ENCODE measurements at regions not wholly inside any gene's neighbourhood (a gene's known extent, or its start where the extent isn't known, plus 50 kb on each side); places are given as distances from the start of the nearest gene placed in this dataset.

DNA sequence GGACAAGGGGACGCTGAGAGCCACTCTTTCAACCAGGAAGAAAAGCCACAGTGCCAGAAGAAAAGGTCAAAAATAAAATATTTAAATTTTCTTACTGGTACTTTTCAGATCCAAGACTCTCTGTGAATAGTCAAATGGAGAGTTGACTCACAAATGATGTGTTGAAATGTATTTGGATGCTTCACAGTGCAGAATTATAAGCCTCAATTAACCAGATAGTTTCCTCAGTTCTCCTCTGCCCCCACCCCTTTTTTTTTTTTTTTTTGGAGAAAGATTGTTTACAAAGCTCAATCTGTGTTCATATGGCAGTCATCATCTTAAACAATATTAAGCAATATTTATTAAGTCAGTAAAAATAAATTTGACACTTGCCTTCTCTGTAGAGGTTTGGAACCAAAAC lies 470.8 kb downstream of the FGF9 start:
- TF ChIP-seq, protein P1, sequence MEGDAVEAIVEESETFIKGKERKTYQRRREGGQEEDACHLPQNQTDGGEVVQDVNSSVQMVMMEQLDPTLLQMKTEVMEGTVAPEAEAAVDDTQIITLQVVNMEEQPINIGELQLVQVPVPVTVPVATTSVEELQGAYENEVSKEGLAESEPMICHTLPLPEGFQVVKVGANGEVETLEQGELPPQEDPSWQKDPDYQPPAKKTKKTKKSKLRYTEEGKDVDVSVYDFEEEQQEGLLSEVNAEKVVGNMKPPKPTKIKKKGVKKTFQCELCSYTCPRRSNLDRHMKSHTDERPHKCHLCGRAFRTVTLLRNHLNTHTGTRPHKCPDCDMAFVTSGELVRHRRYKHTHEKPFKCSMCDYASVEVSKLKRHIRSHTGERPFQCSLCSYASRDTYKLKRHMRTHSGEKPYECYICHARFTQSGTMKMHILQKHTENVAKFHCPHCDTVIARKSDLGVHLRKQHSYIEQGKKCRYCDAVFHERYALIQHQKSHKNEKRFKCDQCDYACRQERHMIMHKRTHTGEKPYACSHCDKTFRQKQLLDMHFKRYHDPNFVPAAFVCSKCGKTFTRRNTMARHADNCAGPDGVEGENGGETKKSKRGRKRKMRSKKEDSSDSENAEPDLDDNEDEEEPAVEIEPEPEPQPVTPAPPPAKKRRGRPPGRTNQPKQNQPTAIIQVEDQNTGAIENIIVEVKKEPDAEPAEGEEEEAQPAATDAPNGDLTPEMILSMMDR (IDR thresholded peaks at IDR 0.05 in 4 of 5, conservative IDR thresholded peaks at IDR 0.05 in 1 of 5) = no peak
- no peak for TF ChIP-seq POLR2A (IDR thresholded peaks at IDR 0.05)

All from gastrocnemius medialis (tissue), 4 donors.